ENCODE measurements at regions not wholly inside any gene's neighbourhood (a gene's known extent, or its start where the extent isn't known, plus 50 kb on each side); places are given as distances from the start of the nearest gene placed in this dataset.

DNA sequence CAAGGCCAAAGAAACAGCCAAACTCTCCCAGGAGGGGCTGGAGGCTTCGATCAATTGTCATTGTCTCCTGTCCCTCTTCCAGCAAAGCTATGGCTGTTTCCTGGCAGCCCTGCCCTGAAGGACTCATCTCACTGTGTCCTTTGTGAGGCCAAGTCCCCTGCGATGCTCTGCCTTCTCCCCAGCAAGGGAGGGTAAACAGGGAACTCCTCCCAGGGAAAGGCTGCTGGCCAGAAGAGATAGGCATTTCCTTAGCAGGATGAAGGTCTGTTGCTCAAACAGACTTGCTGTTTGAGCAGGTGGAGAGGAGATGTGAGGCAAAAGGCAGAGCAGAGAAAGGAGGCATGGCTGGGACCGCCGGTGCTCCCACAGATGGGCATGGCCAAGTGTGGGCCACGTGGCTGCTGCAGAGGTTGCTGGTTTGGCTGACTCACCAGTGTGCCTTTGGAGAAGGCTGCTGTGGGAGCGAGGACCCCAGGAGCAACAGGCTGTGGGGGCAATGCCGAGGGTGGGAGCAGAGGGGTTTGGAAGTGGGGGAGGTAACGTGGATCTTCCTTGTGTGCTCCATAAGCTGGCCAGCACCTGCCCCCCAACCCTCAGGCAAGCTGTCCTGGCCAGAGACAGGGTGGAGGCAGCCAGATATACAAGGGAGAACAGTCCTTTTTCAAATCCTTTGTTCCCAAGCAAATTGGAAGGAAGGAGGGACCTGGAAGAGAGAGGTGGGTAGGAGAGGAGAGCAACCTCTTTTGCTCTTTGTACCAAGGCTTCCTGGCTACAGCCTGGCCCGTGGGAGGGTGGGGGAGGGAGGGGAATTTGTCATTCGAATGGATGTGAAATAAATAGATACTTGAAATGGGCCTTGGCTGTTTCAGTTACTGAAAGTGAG is 449.8 kb downstream of the SIPA1L2 start (continued):
- no peak for TF ChIP-seq BCL6 (CRISPR knock-in tag; IDR thresholded peaks at IDR 0.05)

DNA sequence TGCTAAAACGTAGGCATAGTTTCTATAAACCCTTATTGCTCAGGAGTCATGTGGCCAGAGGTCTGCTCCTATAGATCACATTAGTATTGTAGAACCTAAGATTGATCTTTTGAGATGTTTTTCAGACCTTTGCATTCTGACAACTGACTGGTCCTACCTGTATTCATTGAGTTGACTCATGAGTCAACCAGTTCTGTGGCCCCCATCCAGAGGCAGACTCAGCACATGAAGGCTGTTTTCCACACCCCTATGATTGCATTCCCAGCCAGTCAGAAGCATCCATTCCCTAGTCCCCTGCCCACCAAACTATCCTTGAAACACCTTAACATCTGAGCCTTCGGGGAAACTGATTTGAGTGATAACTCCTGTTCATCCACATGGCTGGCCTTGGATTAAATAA is 451.7 kb downstream of the SIPA1L2 start:
- intact Hi-C loops (cut with micrococcal nuclease) (no loop called here), in situ Hi-C loops (cut with MboI) (no loop called here)
- no peaks in the 10 kb centered on the region for H4K20me1 ChIP-seq (replicated peaks; ENCODE audit: control insufficient read depth, insufficient read depth, low read length)
- H2AFZ ChIP-seq (ENCODE audit: low read depth, low read length), result no peak overlapping the region
- ATAC-seq (no peak), FAIRE-seq (no peak), DNase-seq (ENCODE audit: extremely low read depth in 1 of 4, low spot score in 3 of 4) (no peak)
- ChIA-PET POLR2A (no interaction called here), CTCF (ENCODE audit: low intra/inter-chr PET ratio) (no interaction called here)
- no peaks in the 10 kb centered on the region for H3K36me3 ChIP-seq (ENCODE audit: control insufficient read depth, insufficient read depth, low read length)
- H3K79me2 ChIP-seq (ENCODE audit: control insufficient read depth, insufficient read depth, low read length), result no peaks in the 10 kb centered on the region
- no peaks in the 10 kb centered on the region for H3K4me1 ChIP-seq (replicated peaks in 1 of 2; ENCODE audit: control insufficient read depth in 2 of 2, insufficient read depth in 2 of 2, low read length in 2 of 2)
- no peak overlapping the region for H3K9ac ChIP-seq (ENCODE audit: insufficient read depth in 1 of 2, low read depth in 2 of 2, low read length in 2 of 2)
- no peak overlapping the region for H3K4me2 ChIP-seq (ENCODE audit: insufficient read depth, low read length)
- no peaks in the 10 kb centered on the region for H3K27me3 ChIP-seq (ENCODE audit: control insufficient read depth in 2 of 2, insufficient read depth in 2 of 2, low read length in 2 of 2)
- TF ChIP-seq ARID2 (IDR thresholded peaks at IDR 0.05), result no peak
- TF ChIP-seq, protein P1, sequence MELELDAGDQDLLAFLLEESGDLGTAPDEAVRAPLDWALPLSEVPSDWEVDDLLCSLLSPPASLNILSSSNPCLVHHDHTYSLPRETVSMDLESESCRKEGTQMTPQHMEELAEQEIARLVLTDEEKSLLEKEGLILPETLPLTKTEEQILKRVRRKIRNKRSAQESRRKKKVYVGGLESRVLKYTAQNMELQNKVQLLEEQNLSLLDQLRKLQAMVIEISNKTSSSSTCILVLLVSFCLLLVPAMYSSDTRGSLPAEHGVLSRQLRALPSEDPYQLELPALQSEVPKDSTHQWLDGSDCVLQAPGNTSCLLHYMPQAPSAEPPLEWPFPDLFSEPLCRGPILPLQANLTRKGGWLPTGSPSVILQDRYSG (tag; conservative IDR thresholded peaks at IDR 0.05; ENCODE audit: low read depth), result no peak
- no TSS peak for BruUV-seq (replicated peaks)
- H3K4me3 ChIP-seq, result no peak overlapping the region
- WGBS (ENCODE audit: insufficient coverage, low coverage, missing lambda C conversion rate), result 0% methylated on average over 2 of the region's 2 CpGs
- no peaks in the 10 kb centered on the region for H3K9me3 ChIP-seq (replicated peaks; ENCODE audit: control insufficient read depth, insufficient read depth, low read depth, low read length)
- H3K9me1 ChIP-seq (ENCODE audit: control insufficient read depth, insufficient read depth, low read length), result no peaks in the 10 kb centered on the region
- no peak overlapping the region for H3K27ac ChIP-seq (ENCODE audit: extremely low read depth, low read depth, low read length)

All from K562 (cell line).